Activated CD8-positive, alpha-beta memory T cell treated with anti-CD3 and anti-CD28 coated beads, Interleukin-2, amount 10 ng/mL, durations not matched to agents 7 days and 5 days (primary cell): ENCODE measurements at regions not wholly inside any gene's neighbourhood (a gene's known extent, or its start where the extent isn't known, plus 50 kb on each side); places are given as distances from the start of the nearest gene placed in this dataset.
"Not testable (repeated sequence)": the region's sequence is repeated elsewhere in the genome, so short reads cannot be mapped to it uniquely, and the experiment has no call there.

Experiments
- ATAC-seq: fragments of 150-1000 bp; cut with Tn5 transposase; one replicate; pipeline ENCODE4 v1.10.0; 2021; ENCODE audit warnings: moderate library complexity
- CTCF ChIA-PET: fragments of 350-600 bp; sonication (Branson Sonifier 250); formaldehyde crosslinking; loops from one replicate; lab custom pipeline; 2021; ENCODE audit warnings: antibody characterized with exemption; lab: Charles Lee
- DNase-seq: peaks from one replicate; pipeline ENCODE4 v3.0.0-alpha.2; 2020
- H3K27ac Mint-ChIP-seq: one replicate; pipeline ENCODE4 v1.8.0; 2021; ENCODE audit warnings: mild to moderate bottlenecking, mixed read lengths
- H3K27me3 Mint-ChIP-seq: one replicate; pipeline ENCODE4 v1.8.0; 2021; ENCODE audit warnings: mixed read lengths
- H3K36me3 Mint-ChIP-seq: one replicate; pipeline ENCODE4 v1.8.0; 2021; ENCODE audit warnings: mild to moderate bottlenecking, mixed read lengths
- H3K4me1 Mint-ChIP-seq: one replicate; pipeline ENCODE4 v1.8.0; 2021; ENCODE audit warnings: mixed read lengths
- H3K4me3 Mint-ChIP-seq: one replicate; pipeline ENCODE4 v1.8.0; 2021; ENCODE audit warnings: mild to moderate bottlenecking, moderate library complexity, mixed read lengths
- H3K9me3 Mint-ChIP-seq: one replicate; pipeline ENCODE4 v1.8.0; 2022; ENCODE audit warnings: low read depth, mixed read lengths

GRCh38 chr12:22115711-22116110 lies 69.7 kb downstream of the CMAS start:
- ATAC-seq (no peak), DNase-seq (no peak)
- Mint-ChIP-seq H3K27me3 (no peaks in the 10 kb centered on the region), H3K27ac (no peak overlapping the region), H3K4me1 (no peaks in the 10 kb centered on the region), H3K9me3 (no peaks in the 10 kb centered on the region), H3K36me3 (no peaks in the 10 kb centered on the region), H3K4me3 (no peak overlapping the region)
- CTCF ChIA-PET: no interaction called here

GRCh38 chr12:22116376-22116775 lies 70.4 kb downstream of the CMAS start:
- CTCF ChIA-PET: no interaction called here
- H3K27me3 Mint-ChIP-seq: no peaks in the 10 kb centered on the region
- ATAC-seq: no peak

GRCh38 chr12:22117563-22118237 lies 71.7 kb downstream of the CMAS start:
- Mint-ChIP-seq H3K4me3 (no peak overlapping the region), H3K9me3 (no peaks in the 10 kb centered on the region), H3K27ac (no peak overlapping the region), H3K4me1 (peaks cover 4% of the 10 kb centered on the region), H3K36me3 (no peaks in the 10 kb centered on the region), H3K27me3 (no peaks in the 10 kb centered on the region)
- no peak for DNase-seq
- CTCF ChIA-PET: interaction anchor here (0.7 kb wide), 1 partner anchor 218 kb away, joined by 3 read pairs; no protein-coding TSS in a partner anchor
- no peak for ATAC-seq

More at GRCh38 chr12:22116376-22116775, 70.4 kb downstream of the CMAS start:
- H3K36me3 Mint-ChIP-seq: no peaks in the 10 kb centered on the region
- H3K9me3 Mint-ChIP-seq: no peaks in the 10 kb centered on the region
- H3K4me3 Mint-ChIP-seq: no peak overlapping the region
- H3K27ac Mint-ChIP-seq: no peak overlapping the region
- no peak for DNase-seq
- H3K4me1 Mint-ChIP-seq: peaks cover 4% of the 10 kb centered on the region

DNA sequence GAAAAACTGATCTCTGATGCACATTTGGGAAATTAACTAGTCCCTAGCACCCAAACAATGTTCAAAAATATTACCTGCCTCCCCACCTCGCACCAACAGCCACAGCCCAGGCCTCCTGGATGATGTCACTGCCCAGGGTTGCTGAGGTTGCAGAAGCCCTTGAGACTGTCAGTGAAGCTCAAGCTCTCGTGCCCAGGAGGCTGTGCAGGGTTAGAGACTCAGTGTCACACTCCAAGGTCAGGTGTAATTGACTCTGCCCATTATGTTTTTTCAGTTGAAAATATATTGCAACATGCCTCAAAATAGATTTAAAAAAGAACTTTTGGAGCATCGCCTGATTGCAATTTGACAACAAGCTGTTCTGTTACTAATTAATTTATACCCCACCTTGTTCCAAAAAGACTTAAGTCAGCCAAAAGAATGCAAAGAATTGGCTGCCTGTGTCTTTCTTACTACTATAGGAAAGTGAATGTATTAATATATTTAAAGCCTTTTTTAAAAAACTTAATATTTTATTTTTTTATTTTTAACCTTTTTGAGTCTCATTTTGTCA lies 72.3 kb downstream of the CMAS start:
- H3K9me3 Mint-ChIP-seq: no peaks in the 10 kb centered on the region
- H3K36me3 Mint-ChIP-seq: no peaks in the 10 kb centered on the region
- H3K4me3 Mint-ChIP-seq: no peak overlapping the region
- ATAC-seq (no peak), DNase-seq (no peak)
- no peaks in the 10 kb centered on the region for H3K27me3 Mint-ChIP-seq
- peaks cover 4% of the 10 kb centered on the region for H3K4me1 Mint-ChIP-seq
- CTCF ChIA-PET: interaction anchor here (1.2 kb wide), 1 partner anchor 217 kb away, joined by 3 read pairs; no protein-coding TSS in a partner anchor
- no peak overlapping the region for H3K27ac Mint-ChIP-seq

DNA sequence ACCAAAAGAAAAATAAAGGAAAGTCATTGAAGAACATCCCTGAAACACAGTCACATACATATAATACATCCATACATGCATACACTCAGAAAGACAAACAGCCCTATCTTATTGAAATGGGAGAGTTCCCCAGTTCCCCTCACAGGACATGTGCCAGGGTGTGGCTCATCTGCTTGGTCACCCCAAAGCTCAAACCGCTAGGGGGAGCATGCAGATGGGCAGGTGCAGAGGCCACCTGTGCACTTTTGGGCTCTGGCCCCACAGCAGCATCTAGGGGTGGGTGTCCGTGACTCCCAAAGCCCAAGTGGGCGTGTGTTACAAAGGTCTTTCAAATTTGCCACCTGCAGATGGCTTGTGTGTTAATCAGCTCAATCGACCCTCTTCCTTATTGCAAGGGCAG lies 75.2 kb downstream of the CMAS start:
- Mint-ChIP-seq H3K27ac (no peak overlapping the region), H3K27me3 (no peaks in the 10 kb centered on the region), H3K9me3 (no peaks in the 10 kb centered on the region), H3K36me3 (no peaks in the 10 kb centered on the region), H3K4me3 (no peak overlapping the region), H3K4me1 (peaks cover 4% of the 10 kb centered on the region)
- CTCF ChIA-PET: interaction anchor here (1.2 to 2.4 kb wide), 3 partner anchors 51 to 322 kb away, joined by 4 to 9 read pairs (median 5); no protein-coding TSS in a partner anchor
- ATAC-seq (peak; percentile 47), DNase-seq (peak; percentile 50)

GRCh38 chr12:22122359-22122758 lies 76.3 kb downstream of the CMAS start:
- H3K4me1 Mint-ChIP-seq: peaks cover 4% of the 10 kb centered on the region
- H3K4me3 Mint-ChIP-seq: no peak overlapping the region
- DNase-seq (no peak), ATAC-seq (no peak)
- H3K36me3 Mint-ChIP-seq: no peaks in the 10 kb centered on the region
- CTCF ChIA-PET: interaction anchor here (0.8 to 2.4 kb wide), 3 partner anchors 50 to 288 kb away, joined by 4 to 9 read pairs (median 5); no protein-coding TSS in a partner anchor
- H3K27me3 Mint-ChIP-seq: no peaks in the 10 kb centered on the region
- no peak overlapping the region for H3K27ac Mint-ChIP-seq
- no peaks in the 10 kb centered on the region for H3K9me3 Mint-ChIP-seq

DNA sequence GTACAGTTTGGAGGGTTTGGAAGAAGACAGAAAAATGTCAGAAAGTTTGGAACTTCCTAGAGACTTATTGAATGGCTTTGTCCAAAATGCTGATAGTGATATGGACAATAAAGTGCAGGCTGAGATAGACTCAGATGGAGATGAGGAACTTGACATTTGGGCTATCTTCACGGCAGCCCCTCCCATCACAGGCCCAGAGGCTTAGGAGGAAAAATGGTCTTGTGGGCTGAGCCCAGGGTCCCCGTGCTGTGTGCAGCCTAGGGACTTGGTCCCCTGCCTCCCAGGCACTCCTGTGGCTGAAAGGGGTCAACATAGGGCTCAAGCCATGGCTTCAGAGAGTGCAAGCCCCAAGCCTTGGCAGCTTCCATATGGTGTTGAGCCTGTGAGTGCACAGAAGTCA lies 79.0 kb downstream of the CMAS start:
- CTCF ChIA-PET: no interaction called here
- ATAC-seq (no peak), DNase-seq (no peak)
- H3K36me3 Mint-ChIP-seq: no peaks in the 10 kb centered on the region
- no peak overlapping the region for H3K4me3 Mint-ChIP-seq
- H3K27me3 Mint-ChIP-seq: no peaks in the 10 kb centered on the region
- peaks cover 2% of the 10 kb centered on the region for H3K9me3 Mint-ChIP-seq
- peaks cover 4% of the 10 kb centered on the region for H3K4me1 Mint-ChIP-seq
- H3K27ac Mint-ChIP-seq: no peak overlapping the region

DNA sequence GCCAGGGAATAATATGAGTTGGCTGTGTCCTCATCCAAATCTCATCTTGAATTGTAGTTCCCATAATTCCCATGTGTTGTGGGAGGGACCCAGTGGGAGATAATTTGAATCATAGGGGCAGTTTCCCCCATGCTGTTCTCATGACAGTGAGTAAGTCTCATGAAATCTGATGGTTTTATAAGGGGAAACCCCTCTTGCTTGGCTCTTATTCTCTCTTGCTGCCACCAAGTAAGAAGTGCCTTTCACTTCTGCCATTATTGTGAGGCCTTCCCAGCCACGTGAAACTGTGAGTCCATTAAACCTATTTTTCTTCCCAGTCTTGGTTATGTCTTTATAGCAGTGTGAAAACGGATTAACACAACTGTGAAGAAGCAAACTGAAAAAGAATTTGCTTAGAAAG lies 80.1 kb downstream of the CMAS start:
- H3K4me1 Mint-ChIP-seq, H3K36me3 Mint-ChIP-seq, H3K27ac Mint-ChIP-seq, H3K9me3 Mint-ChIP-seq, H3K27me3 Mint-ChIP-seq, H3K4me3 Mint-ChIP-seq, DNase-seq, ATAC-seq, CTCF ChIA-PET: not testable (repeated sequence)

GRCh38 chr12:22126758-22127157 lies 80.7 kb downstream of the CMAS start:
- Mint-ChIP-seq H3K9me3 (peaks cover 2% of the 10 kb centered on the region), H3K27me3 (no peaks in the 10 kb centered on the region), H3K27ac (no peak overlapping the region), H3K36me3 (no peaks in the 10 kb centered on the region), H3K4me1 (peaks cover 3% of the 10 kb centered on the region), H3K4me3 (no peak overlapping the region)
- ATAC-seq (no peak), DNase-seq (no peak)
- CTCF ChIA-PET: no interaction called here

- Mint-ChIP-seq H3K4me3 (no peak overlapping the region), H3K4me1 (peaks cover 3% of the 10 kb centered on the region), H3K27me3 (no peaks in the 10 kb centered on the region), H3K9me3 (peaks cover 2% of the 10 kb centered on the region), H3K27ac (no peak overlapping the region), H3K36me3 (no peaks in the 10 kb centered on the region)
- peak; percentile 30 for ATAC-seq
- DNase-seq: no peak
- CTCF ChIA-PET: no interaction called here
Measured at GRCh38 chr12:22130671-22131070, 84.7 kb downstream of the CMAS start.

GRCh38 chr12:22136604-22137117 lies 90.6 kb downstream of the CMAS start:
- not testable (repeated sequence) for DNase-seq, H3K27me3 Mint-ChIP-seq, H3K36me3 Mint-ChIP-seq, H3K27ac Mint-ChIP-seq, H3K9me3 Mint-ChIP-seq, H3K4me3 Mint-ChIP-seq, H3K4me1 Mint-ChIP-seq, ATAC-seq
- CTCF ChIA-PET: interaction anchor here (0.5 kb wide), 1 partner anchor 439 kb away, joined by 3 read pairs; no protein-coding TSS in a partner anchor
